DOHH2 (cell line): ENCODE measurements at regions not wholly inside any gene's neighbourhood (a gene's known extent, or its start where the extent isn't known, plus 50 kb on each side); places are given as distances from the start of the nearest gene placed in this dataset.

Experiments used
- EZH2phosphoT487 ChIP-seq: fragments of 200-600 bp; sonication (generic); IDR thresholded peaks from 2 replicates; pipeline ENCODE4 v1.6.1; 2017; ENCODE audit warnings: borderline replicate concordance, mild to moderate bottlenecking, antibody characterized with exemption, low read length, moderate library complexity, mixed read lengths
- TF ChIP-seq, protein P1 (sequence below): fragments of 200-600 bp; sonication (generic); IDR thresholded peaks from one replicate; pipeline ENCODE4 v1.5.1; 2014; ENCODE audit warnings: antibody characterized with exemption, mild to moderate bottlenecking, low read depth, low read length; ENCODE audit not compliant: poor library complexity, severe bottlenecking

DNA sequence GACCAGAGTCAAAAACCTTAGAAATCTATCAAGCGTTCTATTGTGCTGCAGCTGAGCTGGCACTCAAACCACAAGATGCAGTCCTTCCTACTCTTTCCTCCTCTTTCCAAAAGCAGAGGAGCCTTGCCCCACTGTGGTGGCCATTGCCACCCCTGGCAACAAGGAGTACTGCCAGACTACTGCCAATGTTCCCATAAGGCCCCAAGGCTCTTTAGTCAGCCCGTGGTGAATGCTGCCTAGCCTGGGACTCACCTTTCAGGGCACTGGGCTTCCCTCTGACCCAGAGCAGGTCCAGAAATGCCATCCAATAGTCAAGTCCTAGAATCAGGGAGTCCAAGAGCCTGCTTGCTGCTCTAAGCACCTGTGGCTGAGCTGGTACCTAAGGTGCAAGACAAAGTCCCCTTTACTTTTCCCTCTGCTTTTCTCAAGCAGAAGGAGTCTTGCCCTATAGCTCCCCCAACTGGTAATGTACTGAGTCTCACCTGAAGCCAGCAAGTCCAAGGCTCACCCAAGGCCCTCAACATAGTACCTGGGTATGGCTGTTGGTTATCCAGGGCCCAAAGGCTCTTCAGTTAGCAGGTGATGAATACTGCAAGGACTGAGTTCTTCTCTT lies 219.4 kb downstream of the ATPSCKMT start:
- TF ChIP-seq, protein P1, sequence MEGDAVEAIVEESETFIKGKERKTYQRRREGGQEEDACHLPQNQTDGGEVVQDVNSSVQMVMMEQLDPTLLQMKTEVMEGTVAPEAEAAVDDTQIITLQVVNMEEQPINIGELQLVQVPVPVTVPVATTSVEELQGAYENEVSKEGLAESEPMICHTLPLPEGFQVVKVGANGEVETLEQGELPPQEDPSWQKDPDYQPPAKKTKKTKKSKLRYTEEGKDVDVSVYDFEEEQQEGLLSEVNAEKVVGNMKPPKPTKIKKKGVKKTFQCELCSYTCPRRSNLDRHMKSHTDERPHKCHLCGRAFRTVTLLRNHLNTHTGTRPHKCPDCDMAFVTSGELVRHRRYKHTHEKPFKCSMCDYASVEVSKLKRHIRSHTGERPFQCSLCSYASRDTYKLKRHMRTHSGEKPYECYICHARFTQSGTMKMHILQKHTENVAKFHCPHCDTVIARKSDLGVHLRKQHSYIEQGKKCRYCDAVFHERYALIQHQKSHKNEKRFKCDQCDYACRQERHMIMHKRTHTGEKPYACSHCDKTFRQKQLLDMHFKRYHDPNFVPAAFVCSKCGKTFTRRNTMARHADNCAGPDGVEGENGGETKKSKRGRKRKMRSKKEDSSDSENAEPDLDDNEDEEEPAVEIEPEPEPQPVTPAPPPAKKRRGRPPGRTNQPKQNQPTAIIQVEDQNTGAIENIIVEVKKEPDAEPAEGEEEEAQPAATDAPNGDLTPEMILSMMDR, result no peak
- TF ChIP-seq EZH2phosphoT487, result no peak
